ENCODE measurements at regions not wholly inside any gene's neighbourhood (a gene's known extent, or its start where the extent isn't known, plus 50 kb on each side); places are given as distances from the start of the nearest gene placed in this dataset.

DNA sequence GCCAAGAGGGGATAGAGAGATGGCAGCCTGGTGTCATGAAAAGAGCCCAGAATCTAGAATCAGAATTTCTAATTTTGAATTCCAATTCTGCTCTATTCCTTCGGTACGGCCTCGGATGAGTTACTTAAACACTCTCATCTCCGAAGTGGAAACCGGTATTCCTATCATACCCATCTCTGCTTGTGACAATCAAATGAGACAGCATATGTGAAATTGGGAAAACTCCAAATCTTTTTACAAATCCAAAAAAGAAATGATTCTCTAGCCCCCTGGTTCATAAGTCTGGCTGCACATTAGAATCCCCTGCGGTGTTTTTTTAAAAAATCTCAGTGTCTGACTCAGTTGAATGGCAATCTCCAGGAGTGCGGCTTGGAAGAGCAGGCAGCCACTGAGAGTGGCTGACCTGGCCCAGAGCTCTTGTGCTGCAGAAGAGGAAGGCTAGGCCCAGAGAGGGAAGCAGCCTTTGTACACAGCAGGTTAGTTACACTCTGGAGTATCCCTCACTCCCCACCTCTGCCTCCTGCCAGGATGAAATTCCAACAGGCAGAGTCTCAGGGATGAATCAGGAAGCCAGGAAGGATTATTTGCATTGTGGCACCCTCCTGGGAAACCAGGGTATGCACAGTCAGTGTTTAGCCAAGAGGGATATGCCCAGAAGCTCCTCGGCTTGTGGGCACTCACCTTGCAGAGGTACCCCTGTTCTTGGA is 93.6 kb upstream of the ISX start:
- 80% methylated on average over 8 of the region's 8 CpGs for WGBS (ENCODE audit: insufficient coverage)

DNA sequence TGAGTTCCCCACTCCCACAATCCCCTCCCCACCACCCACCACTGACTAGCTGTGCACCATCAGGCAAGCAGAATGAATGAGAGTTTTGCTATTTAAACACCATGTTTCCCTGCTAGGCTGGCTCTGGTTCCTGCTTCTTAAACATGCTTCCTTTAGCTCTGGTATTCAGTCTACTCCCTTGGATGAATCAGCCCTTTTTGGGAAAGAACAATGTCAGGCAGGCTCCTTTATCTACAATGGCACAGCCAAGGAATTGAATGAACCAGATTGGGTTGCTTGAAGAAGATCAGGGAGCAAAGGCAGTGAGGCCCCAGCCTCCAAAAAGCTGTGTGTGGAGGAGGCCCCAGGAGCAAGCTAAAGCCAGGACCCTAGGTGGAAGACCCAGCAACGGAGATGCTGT is 92.9 kb upstream of the ISX start:
- Histone ChIP-seq H3K4me3 (ENCODE audit: control extremely low read depth in 1 of 5, extremely low read depth in 1 of 5, insufficient read depth in 1 of 5, low read depth in 2 of 5, low read length in 4 of 5) (no peak overlapping the region), H3K79me2 (ENCODE audit: control insufficient read depth, insufficient read depth, low read length) (no peaks in the 10 kb centered on the region), H3K9me3 (ENCODE audit: control extremely low read depth in 1 of 3, control insufficient read depth in 2 of 3, insufficient read depth in 1 of 3, low read length in 2 of 3) (peaks cover 0 to 6% (median 3%) of the 10 kb centered on the region in 3 donors), H4K20me1 (ENCODE audit: control insufficient read depth, insufficient read depth, low read length, poor library complexity, severe bottlenecking) (no peaks in the 10 kb centered on the region), H2AFZ (ENCODE audit: insufficient read depth, low read depth, low read length, poor library complexity, severe bottlenecking) (no peak overlapping the region), H3K4me1 (ENCODE audit: control insufficient read depth in 2 of 2, insufficient read depth in 2 of 2, low read length in 2 of 2) (no peaks in the 10 kb centered on the region), H3K9ac (ENCODE audit: low read length) (no peak overlapping the region), H3K27me3 (replicated peaks in 1 of 4; ENCODE audit: control extremely low read depth in 1 of 4, control insufficient read depth in 3 of 4, insufficient read depth in 4 of 4, low read length in 3 of 4) (no peaks in the 10 kb centered on the region), H3K36me3 (replicated peaks in 1 of 2; ENCODE audit: control extremely low read depth in 1 of 2, control insufficient read depth in 1 of 2, extremely low read depth in 1 of 2, insufficient read depth in 2 of 2, low read length in 1 of 2) (no peaks in the 10 kb centered on the region), H3K27ac (ENCODE audit: low read length in 2 of 2) (no peak overlapping the region), H3K4me2 (replicated peaks; ENCODE audit: low read depth, low read length, poor library complexity, severe bottlenecking) (no peak overlapping the region)
- H3K27me3 Mint-ChIP-seq: peaks cover 14% of the 10 kb centered on the region
- no peaks in the 10 kb centered on the region for H3K4me1 Mint-ChIP-seq
- TF ChIP-seq, protein P1, sequence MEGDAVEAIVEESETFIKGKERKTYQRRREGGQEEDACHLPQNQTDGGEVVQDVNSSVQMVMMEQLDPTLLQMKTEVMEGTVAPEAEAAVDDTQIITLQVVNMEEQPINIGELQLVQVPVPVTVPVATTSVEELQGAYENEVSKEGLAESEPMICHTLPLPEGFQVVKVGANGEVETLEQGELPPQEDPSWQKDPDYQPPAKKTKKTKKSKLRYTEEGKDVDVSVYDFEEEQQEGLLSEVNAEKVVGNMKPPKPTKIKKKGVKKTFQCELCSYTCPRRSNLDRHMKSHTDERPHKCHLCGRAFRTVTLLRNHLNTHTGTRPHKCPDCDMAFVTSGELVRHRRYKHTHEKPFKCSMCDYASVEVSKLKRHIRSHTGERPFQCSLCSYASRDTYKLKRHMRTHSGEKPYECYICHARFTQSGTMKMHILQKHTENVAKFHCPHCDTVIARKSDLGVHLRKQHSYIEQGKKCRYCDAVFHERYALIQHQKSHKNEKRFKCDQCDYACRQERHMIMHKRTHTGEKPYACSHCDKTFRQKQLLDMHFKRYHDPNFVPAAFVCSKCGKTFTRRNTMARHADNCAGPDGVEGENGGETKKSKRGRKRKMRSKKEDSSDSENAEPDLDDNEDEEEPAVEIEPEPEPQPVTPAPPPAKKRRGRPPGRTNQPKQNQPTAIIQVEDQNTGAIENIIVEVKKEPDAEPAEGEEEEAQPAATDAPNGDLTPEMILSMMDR (IDR thresholded peaks at IDR 0.05): no peak
- TF ChIP-seq EZH2 (IDR thresholded peaks at IDR 0.05; ENCODE audit: borderline replicate concordance, insufficient read depth, low read depth, low read length, poor library complexity, severe bottlenecking): no peak
- H3K4me3 Mint-ChIP-seq: no peak overlapping the region
- intact Hi-C loops (cut with micrococcal nuclease): no loop called here
- 67% methylated on average over 1 of the region's 1 CpG for WGBS (ENCODE audit: insufficient coverage)
- H3K9me3 Mint-ChIP-seq (ENCODE audit: insufficient read depth): peaks cover 4% of the 10 kb centered on the region
- DNase-seq (no peak), ATAC-seq (ENCODE audit: low read depth) (no peak)
- ChIA-PET CTCF (no interaction called here), POLR2A (no interaction called here)
- H3K27ac Mint-ChIP-seq: no peak overlapping the region

More for the DNA sequence above, 93.6 kb upstream of the ISX start:
- Histone ChIP-seq H3K79me2 (ENCODE audit: control insufficient read depth, insufficient read depth, low read length) (no peaks in the 10 kb centered on the region), H3K27me3 (replicated peaks in 1 of 4; ENCODE audit: control extremely low read depth in 1 of 4, control insufficient read depth in 3 of 4, insufficient read depth in 4 of 4, low read length in 3 of 4) (no peaks in the 10 kb centered on the region), H3K9ac (ENCODE audit: low read length) (no peak overlapping the region), H4K20me1 (ENCODE audit: control insufficient read depth, insufficient read depth, low read length, poor library complexity, severe bottlenecking) (no peaks in the 10 kb centered on the region), H3K27ac (ENCODE audit: low read length in 2 of 2) (no peak overlapping the region), H3K9me3 (ENCODE audit: control extremely low read depth in 1 of 3, control insufficient read depth in 2 of 3, insufficient read depth in 1 of 3, low read length in 2 of 3) (peaks cover 0 to 6% (median 3%) of the 10 kb centered on the region in 3 donors), H3K36me3 (replicated peaks in 1 of 2; ENCODE audit: control extremely low read depth in 1 of 2, control insufficient read depth in 1 of 2, extremely low read depth in 1 of 2, insufficient read depth in 2 of 2, low read length in 1 of 2) (no peaks in the 10 kb centered on the region), H2AFZ (ENCODE audit: insufficient read depth, low read depth, low read length, poor library complexity, severe bottlenecking) (no peak overlapping the region), H3K4me2 (replicated peaks; ENCODE audit: low read depth, low read length, poor library complexity, severe bottlenecking) (no peak overlapping the region), H3K4me3 (ENCODE audit: control extremely low read depth in 1 of 5, extremely low read depth in 1 of 5, insufficient read depth in 1 of 5, low read depth in 2 of 5, low read length in 4 of 5) (no peak overlapping the region), H3K4me1 (ENCODE audit: control insufficient read depth in 2 of 2, insufficient read depth in 2 of 2, low read length in 2 of 2) (no peaks in the 10 kb centered on the region)
- POLR2A ChIA-PET: no interaction called here
- DNase-seq: no peak
- ATAC-seq (ENCODE audit: low read depth): no peak
- TF ChIP-seq, protein P1 (IDR thresholded peaks at IDR 0.05): no peak
- no peak for TF ChIP-seq EZH2 (IDR thresholded peaks at IDR 0.05; ENCODE audit: borderline replicate concordance, insufficient read depth, low read depth, low read length, poor library complexity, severe bottlenecking)
- Mint-ChIP-seq H3K9me3 (ENCODE audit: insufficient read depth) (peaks cover 4% of the 10 kb centered on the region), H3K27me3 (peaks cover 14% of the 10 kb centered on the region), H3K4me3 (no peak overlapping the region), H3K4me1 (no peaks in the 10 kb centered on the region), H3K27ac (no peak overlapping the region)
- intact Hi-C loops (cut with micrococcal nuclease): no loop called here
- CTCF ChIA-PET: no interaction called here

All from B cell (primary cell).